ENCODE measurements at regions not wholly inside any gene's neighbourhood (a gene's known extent, or its start where the extent isn't known, plus 50 kb on each side); places are given as distances from the start of the nearest gene placed in this dataset.

DNA sequence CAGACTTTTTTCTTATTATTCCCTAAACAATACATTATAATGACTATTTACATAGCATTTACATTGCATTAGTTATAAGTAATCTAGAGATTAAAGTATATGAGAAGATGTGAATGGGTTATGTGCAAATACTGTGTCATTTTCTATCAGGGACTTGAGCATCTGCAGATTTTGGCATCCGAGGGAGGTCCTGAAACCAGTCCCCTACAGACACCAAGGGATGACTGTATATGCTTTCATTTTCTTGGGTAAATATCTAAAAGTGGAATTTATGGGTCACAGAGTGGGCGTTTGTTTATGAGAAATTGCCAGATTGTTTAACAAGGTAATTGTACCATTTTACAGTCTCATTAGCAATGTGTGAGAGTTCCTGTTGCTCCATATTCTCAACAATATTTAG, 454.5 kb upstream of the API5 start:
- TF ChIP-seq, protein P1, sequence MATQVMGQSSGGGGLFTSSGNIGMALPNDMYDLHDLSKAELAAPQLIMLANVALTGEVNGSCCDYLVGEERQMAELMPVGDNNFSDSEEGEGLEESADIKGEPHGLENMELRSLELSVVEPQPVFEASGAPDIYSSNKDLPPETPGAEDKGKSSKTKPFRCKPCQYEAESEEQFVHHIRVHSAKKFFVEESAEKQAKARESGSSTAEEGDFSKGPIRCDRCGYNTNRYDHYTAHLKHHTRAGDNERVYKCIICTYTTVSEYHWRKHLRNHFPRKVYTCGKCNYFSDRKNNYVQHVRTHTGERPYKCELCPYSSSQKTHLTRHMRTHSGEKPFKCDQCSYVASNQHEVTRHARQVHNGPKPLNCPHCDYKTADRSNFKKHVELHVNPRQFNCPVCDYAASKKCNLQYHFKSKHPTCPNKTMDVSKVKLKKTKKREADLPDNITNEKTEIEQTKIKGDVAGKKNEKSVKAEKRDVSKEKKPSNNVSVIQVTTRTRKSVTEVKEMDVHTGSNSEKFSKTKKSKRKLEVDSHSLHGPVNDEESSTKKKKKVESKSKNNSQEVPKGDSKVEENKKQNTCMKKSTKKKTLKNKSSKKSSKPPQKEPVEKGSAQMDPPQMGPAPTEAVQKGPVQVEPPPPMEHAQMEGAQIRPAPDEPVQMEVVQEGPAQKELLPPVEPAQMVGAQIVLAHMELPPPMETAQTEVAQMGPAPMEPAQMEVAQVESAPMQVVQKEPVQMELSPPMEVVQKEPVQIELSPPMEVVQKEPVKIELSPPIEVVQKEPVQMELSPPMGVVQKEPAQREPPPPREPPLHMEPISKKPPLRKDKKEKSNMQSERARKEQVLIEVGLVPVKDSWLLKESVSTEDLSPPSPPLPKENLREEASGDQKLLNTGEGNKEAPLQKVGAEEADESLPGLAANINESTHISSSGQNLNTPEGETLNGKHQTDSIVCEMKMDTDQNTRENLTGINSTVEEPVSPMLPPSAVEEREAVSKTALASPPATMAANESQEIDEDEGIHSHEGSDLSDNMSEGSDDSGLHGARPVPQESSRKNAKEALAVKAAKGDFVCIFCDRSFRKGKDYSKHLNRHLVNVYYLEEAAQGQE (IDR thresholded peaks at IDR 0.05; ENCODE audit: low read depth): no peak
- TF ChIP-seq ZBTB7A (IDR thresholded peaks at IDR 0.05; ENCODE audit: low read depth) (no peak), EP300 (IDR thresholded peaks at IDR 0.05; ENCODE audit: borderline replicate concordance) (no peak), YY1 (IDR thresholded peaks at IDR 0.05; ENCODE audit: low read depth) (no peak), EGR1 (IDR thresholded peaks at IDR 0.05) (no peak), NFIC (IDR thresholded peaks at IDR 0.05) (no peak), TAF1 (IDR thresholded peaks at IDR 0.05; ENCODE audit: low read depth) (no peak), TEAD4 (IDR thresholded peaks at IDR 0.05) (no peak), CEBPB (IDR thresholded peaks at IDR 0.05) (no peak), TCF12 (IDR thresholded peaks at IDR 0.05; ENCODE audit: low read depth) (no peak), FOXM1 (IDR thresholded peaks at IDR 0.05; ENCODE audit: borderline replicate concordance, low read depth) (no peak)
- TF ChIP-seq, protein P2, sequence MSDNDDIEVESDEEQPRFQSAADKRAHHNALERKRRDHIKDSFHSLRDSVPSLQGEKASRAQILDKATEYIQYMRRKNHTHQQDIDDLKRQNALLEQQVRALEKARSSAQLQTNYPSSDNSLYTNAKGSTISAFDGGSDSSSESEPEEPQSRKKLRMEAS (IDR thresholded peaks at IDR 0.05): no peak

DNA sequence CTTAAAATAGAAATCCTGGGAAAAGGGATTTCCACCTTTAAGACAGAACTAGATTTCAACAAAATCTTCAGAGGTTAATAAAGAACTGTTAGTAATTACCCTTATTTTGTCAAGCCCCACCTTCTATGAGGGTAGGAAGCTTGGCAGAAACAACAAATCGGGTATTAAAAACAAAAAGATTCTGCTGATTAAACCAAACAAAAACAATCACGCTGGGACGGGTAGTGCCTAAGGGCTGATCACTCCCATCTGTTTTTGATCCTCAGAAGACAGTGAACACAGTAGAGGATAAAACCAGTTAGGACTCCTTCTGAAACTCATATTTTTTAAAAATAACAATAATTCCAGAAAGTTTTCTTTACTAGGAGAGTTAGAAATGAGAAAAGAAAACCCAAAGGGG, 441.3 kb upstream of the API5 start:
- TF ChIP-seq FOXM1 (IDR thresholded peaks at IDR 0.05; ENCODE audit: borderline replicate concordance, low read depth) (no peak), TAF1 (IDR thresholded peaks at IDR 0.05; ENCODE audit: low read depth) (no peak), EP300 (IDR thresholded peaks at IDR 0.05; ENCODE audit: borderline replicate concordance) (no peak), TCF12 (IDR thresholded peaks at IDR 0.05; ENCODE audit: low read depth) (no peak), ZBTB7A (IDR thresholded peaks at IDR 0.05; ENCODE audit: low read depth) (no peak), EGR1 (IDR thresholded peaks at IDR 0.05) (no peak), YY1 (IDR thresholded peaks at IDR 0.05; ENCODE audit: low read depth) (no peak), CREB1 (IDR thresholded peaks at IDR 0.05; ENCODE audit: low read depth) (no peak)

DNA sequence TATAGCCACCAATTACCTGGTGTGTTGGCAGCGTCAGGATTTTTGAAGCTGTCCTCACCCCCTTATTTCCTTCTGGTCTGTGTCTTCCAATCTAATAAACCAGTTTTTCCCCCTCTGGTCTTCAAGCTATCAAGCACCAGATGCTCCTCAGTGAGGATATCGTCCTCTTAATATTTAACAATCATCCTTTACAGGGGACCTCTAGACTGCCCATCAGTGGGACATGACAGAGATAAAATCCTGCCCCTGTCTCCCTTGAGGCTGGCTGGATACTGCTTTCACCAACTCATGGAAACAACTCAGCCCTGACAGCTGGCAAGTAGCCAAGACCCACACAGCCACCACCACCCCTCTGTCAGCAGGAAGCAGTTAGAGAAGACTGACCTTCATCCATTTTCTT, 421.0 kb upstream of the API5 start:
- TF ChIP-seq CEBPB (IDR thresholded peaks at IDR 0.05) (no peak), CREB1 (IDR thresholded peaks at IDR 0.05; ENCODE audit: low read depth) (no peak)

DNA sequence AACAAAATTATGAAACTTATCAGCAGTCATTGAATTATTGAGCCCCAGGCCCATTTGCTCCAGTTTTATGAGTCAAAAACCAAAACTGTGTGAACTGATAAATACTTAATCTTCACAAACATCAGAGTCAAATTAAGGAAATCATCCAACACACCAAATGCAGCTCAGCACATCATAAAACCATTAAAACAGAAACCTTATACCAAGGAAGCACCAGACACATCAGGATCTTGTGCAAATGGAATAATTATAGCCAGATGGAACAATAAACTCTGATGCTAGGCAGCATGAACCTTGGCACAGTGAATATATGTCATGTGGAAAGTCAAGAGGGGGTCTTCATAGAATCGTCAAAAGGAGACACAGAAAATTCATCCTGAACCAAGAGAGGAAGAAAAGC, 410.7 kb upstream of the API5 start:
- no peak for TF ChIP-seq EGR1 (IDR thresholded peaks at IDR 0.05)
- TF ChIP-seq NFIC (IDR thresholded peaks at IDR 0.05): no peak
- TF ChIP-seq, protein P2 (IDR thresholded peaks at IDR 0.05): no peak
- TF ChIP-seq ZBTB7A (IDR thresholded peaks at IDR 0.05; ENCODE audit: low read depth): no peak
- no peak for TF ChIP-seq CEBPB (IDR thresholded peaks at IDR 0.05)
- no peak for TF ChIP-seq TCF12 (IDR thresholded peaks at IDR 0.05; ENCODE audit: low read depth)
- TF ChIP-seq FOXM1 (IDR thresholded peaks at IDR 0.05; ENCODE audit: borderline replicate concordance, low read depth): no peak
- no peak for TF ChIP-seq TEAD4 (IDR thresholded peaks at IDR 0.05)
- no peak for TF ChIP-seq EP300 (IDR thresholded peaks at IDR 0.05; ENCODE audit: borderline replicate concordance)
- TF ChIP-seq CREB1 (IDR thresholded peaks at IDR 0.05; ENCODE audit: low read depth): no peak
- TF ChIP-seq YY1 (IDR thresholded peaks at IDR 0.05; ENCODE audit: low read depth): no peak
- no peak for TF ChIP-seq TAF1 (IDR thresholded peaks at IDR 0.05; ENCODE audit: low read depth)
- TF ChIP-seq, protein P1 (IDR thresholded peaks at IDR 0.05; ENCODE audit: low read depth): no peak

DNA sequence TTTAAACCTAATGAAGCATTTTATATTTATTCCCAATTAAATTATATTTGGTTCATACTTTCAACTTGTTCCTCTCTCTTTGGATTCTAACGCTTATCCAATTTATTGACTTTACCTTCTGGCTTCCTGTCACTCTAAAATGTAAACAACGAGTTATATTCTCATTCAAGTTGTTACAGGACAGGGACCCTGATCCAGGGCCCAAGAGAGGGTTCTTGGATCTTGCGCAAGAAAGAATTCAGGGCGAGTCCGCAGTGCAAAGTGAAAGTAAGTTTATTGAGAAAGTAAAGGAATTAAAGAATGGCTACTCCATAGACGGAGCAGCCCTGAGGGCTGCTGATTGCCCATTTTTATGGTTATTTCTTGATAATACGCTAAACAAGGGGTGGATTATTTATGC, 405.6 kb upstream of the API5 start:
- TF ChIP-seq CREB1 (IDR thresholded peaks at IDR 0.05; ENCODE audit: low read depth) (no peak), RAD21 (IDR thresholded peaks at IDR 0.05; ENCODE audit: low read depth) (no peak), TAF1 (IDR thresholded peaks at IDR 0.05; ENCODE audit: low read depth) (no peak), TCF12 (IDR thresholded peaks at IDR 0.05; ENCODE audit: low read depth) (no peak), YY1 (IDR thresholded peaks at IDR 0.05; ENCODE audit: low read depth) (no peak), NFIC (IDR thresholded peaks at IDR 0.05) (no peak), ZBTB7A (IDR thresholded peaks at IDR 0.05; ENCODE audit: low read depth) (no peak), TEAD4 (IDR thresholded peaks at IDR 0.05) (no peak), FOXM1 (IDR thresholded peaks at IDR 0.05; ENCODE audit: borderline replicate concordance, low read depth) (no peak), EGR1 (IDR thresholded peaks at IDR 0.05) (no peak), EP300 (IDR thresholded peaks at IDR 0.05; ENCODE audit: borderline replicate concordance) (no peak), CEBPB (IDR thresholded peaks at IDR 0.05) (no peak)
- TF ChIP-seq, protein P2 (IDR thresholded peaks at IDR 0.05): no peak
- TF ChIP-seq, protein P3, sequence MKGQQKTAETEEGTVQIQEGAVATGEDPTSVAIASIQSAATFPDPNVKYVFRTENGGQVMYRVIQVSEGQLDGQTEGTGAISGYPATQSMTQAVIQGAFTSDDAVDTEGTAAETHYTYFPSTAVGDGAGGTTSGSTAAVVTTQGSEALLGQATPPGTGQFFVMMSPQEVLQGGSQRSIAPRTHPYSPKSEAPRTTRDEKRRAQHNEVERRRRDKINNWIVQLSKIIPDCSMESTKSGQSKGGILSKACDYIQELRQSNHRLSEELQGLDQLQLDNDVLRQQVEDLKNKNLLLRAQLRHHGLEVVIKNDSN (IDR thresholded peaks at IDR 0.05): no peak
- TF ChIP-seq, protein P1 (IDR thresholded peaks at IDR 0.05; ENCODE audit: low read depth): no peak
